ENCODE measurements at regions not wholly inside any gene's neighbourhood (a gene's known extent, or its start where the extent isn't known, plus 50 kb on each side); places are given as distances from the start of the nearest gene placed in this dataset.

DNA sequence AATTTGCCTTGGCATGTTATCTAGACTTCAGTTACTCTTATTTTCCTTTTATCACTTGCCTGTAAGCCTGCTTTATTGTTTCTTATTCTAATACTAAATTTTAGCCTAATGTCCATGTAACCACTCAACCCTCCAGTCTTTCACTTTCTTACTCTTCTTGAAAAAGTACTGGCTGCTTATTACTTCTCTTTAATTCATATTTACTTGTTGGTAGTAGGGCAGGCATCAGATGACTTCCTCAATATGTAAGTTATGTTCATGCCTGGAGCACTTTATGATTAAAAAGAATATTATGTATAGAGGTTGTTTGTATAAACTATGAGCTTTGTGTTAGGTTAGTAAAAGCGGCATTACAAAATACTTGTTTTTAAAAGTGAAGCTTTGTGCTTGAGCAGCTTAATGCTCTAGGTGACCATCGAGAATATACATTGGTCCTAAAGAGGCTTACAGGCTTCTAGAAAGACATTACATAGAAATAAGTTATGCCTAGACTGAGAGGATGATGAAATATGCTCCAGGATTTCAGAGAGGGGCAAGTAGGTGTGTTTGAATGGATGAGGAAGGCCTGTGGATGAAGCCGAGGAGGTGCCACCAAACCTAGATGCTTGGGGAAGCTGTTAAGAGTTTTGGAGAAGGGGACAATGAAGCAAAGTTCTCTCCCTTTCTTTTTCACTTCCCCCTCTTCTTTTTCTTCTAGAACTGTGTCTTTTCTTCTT, 207.1 kb upstream of the HDAC9 start:
- no peak overlapping the region for H3K4me3 ChIP-seq (ENCODE audit: low read depth, low read length)
- DNase-seq, result no peak
- H3K36me3 ChIP-seq, result no peaks in the 10 kb centered on the region
- H3K4me1 ChIP-seq, result peaks cover 2% of the 10 kb centered on the region; the same call in 1 of the 2 replicates
- no peaks in the 10 kb centered on the region for H3K9me3 ChIP-seq
- no peaks in the 10 kb centered on the region for H3K27me3 ChIP-seq
- TF ChIP-seq, protein P1, sequence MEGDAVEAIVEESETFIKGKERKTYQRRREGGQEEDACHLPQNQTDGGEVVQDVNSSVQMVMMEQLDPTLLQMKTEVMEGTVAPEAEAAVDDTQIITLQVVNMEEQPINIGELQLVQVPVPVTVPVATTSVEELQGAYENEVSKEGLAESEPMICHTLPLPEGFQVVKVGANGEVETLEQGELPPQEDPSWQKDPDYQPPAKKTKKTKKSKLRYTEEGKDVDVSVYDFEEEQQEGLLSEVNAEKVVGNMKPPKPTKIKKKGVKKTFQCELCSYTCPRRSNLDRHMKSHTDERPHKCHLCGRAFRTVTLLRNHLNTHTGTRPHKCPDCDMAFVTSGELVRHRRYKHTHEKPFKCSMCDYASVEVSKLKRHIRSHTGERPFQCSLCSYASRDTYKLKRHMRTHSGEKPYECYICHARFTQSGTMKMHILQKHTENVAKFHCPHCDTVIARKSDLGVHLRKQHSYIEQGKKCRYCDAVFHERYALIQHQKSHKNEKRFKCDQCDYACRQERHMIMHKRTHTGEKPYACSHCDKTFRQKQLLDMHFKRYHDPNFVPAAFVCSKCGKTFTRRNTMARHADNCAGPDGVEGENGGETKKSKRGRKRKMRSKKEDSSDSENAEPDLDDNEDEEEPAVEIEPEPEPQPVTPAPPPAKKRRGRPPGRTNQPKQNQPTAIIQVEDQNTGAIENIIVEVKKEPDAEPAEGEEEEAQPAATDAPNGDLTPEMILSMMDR (IDR thresholded peaks at IDR 0.05; ENCODE audit: low read depth, low read length), result no peak

DNA sequence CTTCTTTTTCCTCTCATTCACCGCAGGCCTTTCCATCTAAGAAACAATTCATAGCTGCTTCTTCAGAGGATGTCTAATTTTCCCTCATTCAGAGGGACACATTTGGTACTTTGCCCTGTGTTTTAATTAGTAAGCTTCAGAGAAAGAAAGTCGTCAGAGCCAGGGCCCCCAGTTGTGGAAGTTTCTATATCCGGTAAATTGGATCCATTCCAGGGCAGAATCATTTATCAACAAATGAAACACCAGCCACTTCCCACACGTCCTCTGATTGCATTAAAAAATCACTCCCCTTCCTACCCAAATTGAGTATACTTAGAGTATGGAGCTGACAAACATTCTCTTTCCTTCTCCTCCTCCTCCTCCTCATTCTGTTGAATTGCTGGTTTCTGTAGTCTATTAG, 205.8 kb upstream of the HDAC9 start:
- Histone ChIP-seq H3K36me3 (no peaks in the 10 kb centered on the region), H3K27me3 (no peaks in the 10 kb centered on the region), H3K4me3 (ENCODE audit: low read depth, low read length) (no peak overlapping the region), H3K4me1 (peaks cover 2% of the 10 kb centered on the region; the same call in 1 of the 2 replicates), H3K9me3 (no peaks in the 10 kb centered on the region)
- TF ChIP-seq, protein P1 (IDR thresholded peaks at IDR 0.05; ENCODE audit: low read depth, low read length), result no peak
- no peak for DNase-seq

DNA sequence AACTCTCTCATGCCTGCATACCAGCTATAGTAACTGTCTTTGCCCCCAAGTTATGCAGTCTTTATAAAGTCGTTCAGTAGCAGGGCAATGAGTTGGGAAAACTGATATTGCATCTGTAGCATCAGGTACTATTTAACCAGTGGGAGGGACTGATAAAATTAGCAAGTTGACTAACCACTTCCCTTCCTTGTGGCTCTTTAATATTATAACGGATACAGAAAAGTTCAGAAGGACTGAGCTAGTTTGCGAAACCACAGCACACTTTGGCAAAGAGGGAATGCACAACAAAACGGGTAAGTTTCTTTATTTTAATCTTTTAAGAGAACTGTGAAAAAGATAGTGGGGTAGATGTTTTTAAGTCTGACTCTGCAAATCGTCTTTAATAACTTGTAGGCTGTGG, 205.3 kb upstream of the HDAC9 start:
- DNase-seq, result no peak

DNA sequence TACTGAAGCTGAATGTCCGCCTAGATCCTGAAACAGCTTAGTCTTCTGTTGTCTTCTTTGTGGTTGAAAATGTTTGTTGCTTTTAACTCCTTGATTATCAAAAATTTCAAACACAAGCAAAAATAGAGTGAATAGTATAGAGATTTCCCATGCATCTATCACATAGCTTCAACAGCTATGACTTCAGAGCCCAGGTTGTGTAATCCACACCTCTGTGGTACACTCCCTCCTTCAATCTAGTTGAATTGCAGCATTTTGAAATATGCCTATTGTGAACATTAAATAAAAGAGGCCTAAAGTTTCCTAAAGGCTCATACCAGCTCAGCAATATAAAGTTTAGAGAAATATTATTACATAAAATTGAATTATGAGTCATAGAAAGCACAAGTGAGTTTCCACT, 204.7 kb upstream of the HDAC9 start:
- Histone ChIP-seq H3K4me3 (ENCODE audit: low read depth, low read length) (no peak overlapping the region), H3K36me3 (no peaks in the 10 kb centered on the region), H3K9me3 (no peaks in the 10 kb centered on the region), H3K4me1 (peaks cover 2% of the 10 kb centered on the region; the same call in 1 of the 2 replicates), H3K27me3 (no peaks in the 10 kb centered on the region)
- no peak for DNase-seq
- TF ChIP-seq, protein P1 (IDR thresholded peaks at IDR 0.05; ENCODE audit: low read depth, low read length), result no peak

More for the DNA sequence above, 205.3 kb upstream of the HDAC9 start:
- TF ChIP-seq, protein P1 (IDR thresholded peaks at IDR 0.05; ENCODE audit: low read depth, low read length), result no peak
- Histone ChIP-seq H3K36me3 (no peaks in the 10 kb centered on the region), H3K4me3 (ENCODE audit: low read depth, low read length) (no peak overlapping the region), H3K4me1 (peaks cover 2% of the 10 kb centered on the region; the same call in 1 of the 2 replicates), H3K9me3 (no peaks in the 10 kb centered on the region), H3K27me3 (no peaks in the 10 kb centered on the region)

DNA sequence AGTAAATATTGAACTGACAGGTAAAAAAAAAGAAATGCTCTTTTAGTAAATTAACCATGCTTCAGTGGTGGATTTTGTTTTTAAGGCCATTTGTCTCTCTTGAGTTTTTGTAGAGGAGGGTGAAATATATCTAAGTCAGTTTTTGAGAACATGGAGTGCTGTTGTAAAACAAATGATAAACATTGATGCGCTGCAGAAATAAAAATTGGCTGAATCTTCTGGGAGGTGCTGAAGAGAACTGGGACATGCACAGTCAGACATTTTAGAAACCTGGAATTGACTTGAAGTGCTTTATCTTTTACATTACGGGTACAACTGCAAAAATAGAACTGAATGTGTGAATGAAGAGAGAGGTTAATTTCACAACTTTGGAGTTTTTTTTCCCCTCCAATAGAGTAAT, 203.0 kb upstream of the HDAC9 start:
- Histone ChIP-seq H3K27me3 (no peaks in the 10 kb centered on the region), H3K4me3 (ENCODE audit: low read depth, low read length) (no peak overlapping the region), H3K9me3 (no peaks in the 10 kb centered on the region), H3K36me3 (no peaks in the 10 kb centered on the region), H3K4me1 (peaks cover 2% of the 10 kb centered on the region; the same call in 1 of the 2 replicates)
- TF ChIP-seq, protein P1 (IDR thresholded peaks at IDR 0.05; ENCODE audit: low read depth, low read length), result no peak
- DNase-seq, result no peak

DNA sequence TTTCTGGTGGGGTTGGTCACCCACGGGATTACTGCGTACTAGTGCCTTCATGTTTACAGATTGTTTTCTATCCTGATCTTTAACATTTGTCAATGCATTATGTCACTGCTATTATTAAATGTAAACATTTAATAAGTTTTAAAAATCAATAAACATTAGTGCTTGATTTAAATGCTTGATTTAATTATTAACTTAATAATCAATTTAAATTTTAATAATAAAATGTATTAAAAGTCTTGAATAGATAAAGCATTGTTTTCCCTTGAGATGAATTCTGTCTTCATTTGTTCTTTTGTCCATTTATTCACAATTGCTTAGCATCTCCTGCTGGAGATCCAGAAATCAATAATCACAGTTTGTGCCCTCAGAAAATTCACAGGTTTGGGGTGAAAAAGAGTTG, 201.8 kb upstream of the HDAC9 start:
- no peak for DNase-seq
- Histone ChIP-seq H3K36me3 (no peaks in the 10 kb centered on the region), H3K27me3 (no peaks in the 10 kb centered on the region), H3K4me3 (ENCODE audit: low read depth, low read length) (no peak overlapping the region), H3K4me1 (peaks cover 2% of the 10 kb centered on the region; the same call in 1 of the 2 replicates), H3K9me3 (no peaks in the 10 kb centered on the region)
- TF ChIP-seq, protein P1 (IDR thresholded peaks at IDR 0.05; ENCODE audit: low read depth, low read length), result no peak

All from BE2C (cell line).